H9 (cell line): ENCODE measurements at regions not wholly inside any gene's neighbourhood (a gene's known extent, or its start where the extent isn't known, plus 50 kb on each side); places are given as distances from the start of the nearest gene placed in this dataset.
A peak's percentile ranks its signal among the peaks of the same experiment; 100 is the strongest.

Experiments used
- DNase-seq: peaks from one replicate; pipeline ENCODE4 v3.0.0-alpha.2; 2017
- H2AFZ ChIP-seq: one replicate; pipeline ENCODE4 v1.6.1; 2013; ENCODE audit warnings: mild to moderate bottlenecking, low read length, control low read depth, moderate library complexity
- H2AK5ac ChIP-seq: 2 replicates; pipeline ENCODE4 v1.6.1; 2013; ENCODE audit warnings: low read length, control low read depth, mixed read lengths; ENCODE audit not compliant: insufficient read length
- H2BK120ac ChIP-seq: one replicate; pipeline ENCODE4 v1.6.1; 2013; ENCODE audit warnings: low read depth, mild to moderate bottlenecking, low read length, control low read depth, inconsistent platforms; ENCODE audit not compliant: poor library complexity, severe bottlenecking
- H2BK12ac ChIP-seq: 2 replicates; pipeline ENCODE4 v1.6.1; 2013; ENCODE audit warnings: low read length, control low read depth, mixed read lengths, low read depth; ENCODE audit not compliant: insufficient read length
- H2BK15ac ChIP-seq: 2 replicates; pipeline ENCODE4 v1.6.1; 2013; ENCODE audit warnings: low read depth, low read length, control low read depth
- H2BK20ac ChIP-seq: one replicate; pipeline ENCODE4 v1.6.1; 2013; ENCODE audit warnings: low read depth, mild to moderate bottlenecking, low read length, control low read depth, inconsistent platforms; ENCODE audit not compliant: poor library complexity, severe bottlenecking
- H2BK5ac ChIP-seq: 2 replicates; pipeline ENCODE4 v1.6.1; 2013; ENCODE audit warnings: low read length, control low read depth, mixed read lengths; ENCODE audit not compliant: insufficient read length
- H3K14ac ChIP-seq: 2 replicates; pipeline ENCODE4 v1.6.1; 2013; ENCODE audit warnings: low read length, control low read depth; ENCODE audit not compliant: insufficient read depth
- H3K18ac ChIP-seq: 2 replicates; pipeline ENCODE4 v1.6.1; 2013; ENCODE audit warnings: low read depth, mild to moderate bottlenecking, mixed read lengths, low read length, control low read depth; ENCODE audit not compliant: insufficient read length
- H3K23ac ChIP-seq: 2 replicates; pipeline ENCODE4 v1.6.1; 2013; ENCODE audit warnings: low read length, control low read depth, mixed read lengths, low read depth; ENCODE audit not compliant: insufficient read length
- H3K23me2 ChIP-seq: 2 replicates; pipeline ENCODE4 v1.6.1; 2013; ENCODE audit warnings: low read depth, mild to moderate bottlenecking, mixed read lengths, low read length, control low read depth; ENCODE audit not compliant: insufficient read length, poor library complexity, severe bottlenecking
- H3K27ac ChIP-seq: 2 replicates; pipeline ENCODE4 v1.5.1; 2013; ENCODE audit warnings: low read length, control low read depth, mixed read lengths, low read depth; ENCODE audit not compliant: insufficient read length
- H3K27me3 ChIP-seq: 2 replicates; pipeline ENCODE4 v1.6.1; 2013; ENCODE audit warnings: low read length, control low read depth, inconsistent platforms; ENCODE audit not compliant: insufficient read depth
- H3K4ac ChIP-seq: 2 replicates; pipeline ENCODE4 v1.6.1; 2013; ENCODE audit warnings: low read depth, mild to moderate bottlenecking, control low read depth, inconsistent platforms, low read length, moderate library complexity
- H3K4me1 ChIP-seq: 2 replicates; pipeline ENCODE4 v1.6.1; 2013; ENCODE audit warnings: low read length, control low read depth, inconsistent platforms; ENCODE audit not compliant: insufficient read depth
- H3K4me2 ChIP-seq: 2 replicates; pipeline ENCODE4 v1.6.1; 2013; ENCODE audit warnings: low read length, control low read depth, mixed read lengths; ENCODE audit not compliant: insufficient read length, insufficient read depth
- H3K56ac ChIP-seq: 2 replicates; pipeline ENCODE4 v1.6.1; 2013; ENCODE audit warnings: low read depth, mild to moderate bottlenecking, mixed read lengths, low read length, control low read depth; ENCODE audit not compliant: insufficient read length
- H3K79me1 ChIP-seq: 2 replicates; pipeline ENCODE4 v1.6.1; 2013; ENCODE audit warnings: low read depth, mild to moderate bottlenecking, moderate library complexity, low read length, control low read depth, inconsistent platforms; ENCODE audit not compliant: insufficient read depth, poor library complexity, severe bottlenecking
- H3K79me2 ChIP-seq: 2 replicates; pipeline ENCODE4 v1.6.1; 2013; ENCODE audit warnings: low read length, control low read depth, inconsistent platforms; ENCODE audit not compliant: insufficient read depth
- H3K9ac ChIP-seq: 2 replicates; pipeline ENCODE4 v1.6.1; 2013; ENCODE audit warnings: low read length, control low read depth, mixed read lengths; ENCODE audit not compliant: insufficient read length; ENCODE audit errors: extremely low read depth
- H3K9me3 ChIP-seq: one replicate; pipeline ENCODE4 v1.6.1; 2013; ENCODE audit warnings: low read depth, low read length, inconsistent platforms; ENCODE audit not compliant: control insufficient read depth
- H3T11ph ChIP-seq: one replicate; pipeline ENCODE4 v1.6.1; 2013; ENCODE audit warnings: mild to moderate bottlenecking, low read length, control low read depth, inconsistent platforms
- H4K20me1 ChIP-seq: one replicate; pipeline ENCODE4 v1.6.1; 2013; ENCODE audit not compliant: control insufficient read depth, insufficient read length, insufficient read depth
- H4K5ac ChIP-seq: 2 replicates; pipeline ENCODE4 v1.6.1; 2013; ENCODE audit warnings: low read depth, mild to moderate bottlenecking, mixed read lengths, low read length, control low read depth; ENCODE audit not compliant: insufficient read length
- H4K8ac ChIP-seq: replicated peaks from 2 replicates; pipeline ENCODE4 v1.6.1; 2013; ENCODE audit warnings: low read length, control low read depth, mixed read lengths, low read depth; ENCODE audit not compliant: insufficient read length
- H4K91ac ChIP-seq: 2 replicates; pipeline ENCODE4 v1.6.1; 2013; ENCODE audit warnings: low read depth, mild to moderate bottlenecking, moderate library complexity, mixed read lengths, low read length, control low read depth; ENCODE audit not compliant: insufficient read length
- H3K27ac Mint-ChIP-seq, 3 experiments: 2 replicates in 2 of 3; 3 replicates in 1 of 3; pipeline ENCODE4 v1.8.0; 2020 to 2021; ENCODE audit warnings: mixed read lengths in 3 of 3, mild to moderate bottlenecking in 1 of 3, moderate library complexity in 1 of 3
- H3K27me3 Mint-ChIP-seq: 2 replicates; pipeline ENCODE4 v1.8.0; 2021; ENCODE audit warnings: low read depth, mild to moderate bottlenecking, moderate library complexity, mixed read lengths
- H3K36me3 Mint-ChIP-seq, 3 experiments: 2 replicates in 2 of 3; 3 replicates in 1 of 3; pipeline ENCODE4 v1.8.0; 2020 to 2021; ENCODE audit warnings: low read depth in 3 of 3, mixed read lengths in 3 of 3; ENCODE audit not compliant: insufficient read depth in 1 of 3
- H3K4me1 Mint-ChIP-seq, 2 experiments: 2 replicates each; pipeline ENCODE4 v1.8.0; 2020; ENCODE audit warnings: mixed read lengths in 2 of 2
- H3K4me3 Mint-ChIP-seq, 2 experiments: 2 replicates in 1 of 2; 3 replicates in 1 of 2; pipeline ENCODE4 v1.8.0; 2020 to 2021; ENCODE audit warnings: mild to moderate bottlenecking in 2 of 2, mixed read lengths in 2 of 2, moderate library complexity in 1 of 2
- H3K9me3 Mint-ChIP-seq, 2 experiments: 2 replicates in 1 of 2; 3 replicates in 1 of 2; pipeline ENCODE4 v1.8.0; 2020; ENCODE audit warnings: mild to moderate bottlenecking in 2 of 2, mixed read lengths in 2 of 2, moderate library complexity in 1 of 2
- WGBS: extraction: QIAGEN DNeasy Blood & Tissue Kit; methylation state at CpG from one replicate; pipeline ENCODE4 v1.1.7; 2013; ENCODE audit warnings: missing lambda C conversion rate, low lambda C conversion rate, mixed read lengths; ENCODE audit not compliant: insufficient read length; ENCODE audit errors: extremely low coverage; 5-methylcytosine and 5-hydroxymethylcytosine counted together
- TF ChIP-seq, protein P1 (sequence below): fragments of 200-600 bp; sonication (generic); conservative IDR thresholded peaks from 3 replicates; pipeline ENCODE4 v1.8.0; 2021; ENCODE audit warnings: antibody characterized with exemption, mild to moderate bottlenecking

DNA sequence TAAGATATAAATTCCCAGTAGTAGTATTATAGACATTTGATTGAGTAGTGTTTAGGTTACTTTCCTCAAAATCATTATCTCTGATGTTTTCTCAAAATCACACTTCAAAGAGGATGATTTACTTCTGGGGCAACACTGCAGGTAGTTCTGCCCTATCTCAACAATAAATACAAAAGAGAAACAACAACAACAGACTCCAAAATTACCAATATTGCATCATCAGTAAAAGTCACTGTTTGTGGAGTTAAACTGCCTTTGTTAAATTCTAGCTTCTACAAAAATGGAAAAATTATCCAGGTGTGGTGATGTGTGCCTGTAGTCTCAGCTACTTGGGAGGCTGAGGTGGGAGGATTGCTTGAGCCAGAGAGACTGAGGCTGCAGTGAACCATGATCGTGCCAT, 637.6 kb upstream of the ZNF608 start:
- H3K36me3 Mint-ChIP-seq = no peaks in the 10 kb centered on the region; a peak in 1 of 7 replicates
- H4K20me1 ChIP-seq = no peaks in the 10 kb centered on the region
- H3K27me3 Mint-ChIP-seq = no peaks in the 10 kb centered on the region; the same call in 1 of the 2 replicates
- no peaks in the 10 kb centered on the region for H3K23me2 ChIP-seq
- H3T11ph ChIP-seq = no peak overlapping the region
- DNase-seq = no peak
- H3K4me3 Mint-ChIP-seq = no peak overlapping the region
- H3K56ac ChIP-seq = no peak overlapping the region
- H2BK20ac ChIP-seq = no peak overlapping the region
- H3K4ac ChIP-seq = no peak overlapping the region
- no peak overlapping the region for H2AFZ ChIP-seq
- no peaks in the 10 kb centered on the region for H3K9me3 ChIP-seq
- no peak overlapping the region for H2BK15ac ChIP-seq
- no peak overlapping the region for H4K91ac ChIP-seq
- H3K27ac ChIP-seq = no peak overlapping the region
- no peaks in the 10 kb centered on the region for H3K27me3 ChIP-seq
- no peaks in the 10 kb centered on the region for H3K79me1 ChIP-seq
- H3K4me2 ChIP-seq = no peak overlapping the region
- H2BK120ac ChIP-seq = no peak overlapping the region
- H2BK12ac ChIP-seq = no peak overlapping the region
- H2BK5ac ChIP-seq = no peak overlapping the region
- no CpG with 5 or more reads among the region's 1 CpG for WGBS
- H2AK5ac ChIP-seq = no peak overlapping the region
- no peak overlapping the region for H4K5ac ChIP-seq
- no peak overlapping the region for H3K23ac ChIP-seq
- H3K27ac Mint-ChIP-seq = peak overlapping the region in 1 of 3 experiments; percentile 40; a peak in 2 of 7 replicates
- peaks cover 7 to 8% of the 10 kb centered on the region in 2 experiments for H3K4me1 Mint-ChIP-seq
- no peaks in the 10 kb centered on the region; a peak in 1 of 5 replicates for H3K9me3 Mint-ChIP-seq
- TF ChIP-seq, protein P1, sequence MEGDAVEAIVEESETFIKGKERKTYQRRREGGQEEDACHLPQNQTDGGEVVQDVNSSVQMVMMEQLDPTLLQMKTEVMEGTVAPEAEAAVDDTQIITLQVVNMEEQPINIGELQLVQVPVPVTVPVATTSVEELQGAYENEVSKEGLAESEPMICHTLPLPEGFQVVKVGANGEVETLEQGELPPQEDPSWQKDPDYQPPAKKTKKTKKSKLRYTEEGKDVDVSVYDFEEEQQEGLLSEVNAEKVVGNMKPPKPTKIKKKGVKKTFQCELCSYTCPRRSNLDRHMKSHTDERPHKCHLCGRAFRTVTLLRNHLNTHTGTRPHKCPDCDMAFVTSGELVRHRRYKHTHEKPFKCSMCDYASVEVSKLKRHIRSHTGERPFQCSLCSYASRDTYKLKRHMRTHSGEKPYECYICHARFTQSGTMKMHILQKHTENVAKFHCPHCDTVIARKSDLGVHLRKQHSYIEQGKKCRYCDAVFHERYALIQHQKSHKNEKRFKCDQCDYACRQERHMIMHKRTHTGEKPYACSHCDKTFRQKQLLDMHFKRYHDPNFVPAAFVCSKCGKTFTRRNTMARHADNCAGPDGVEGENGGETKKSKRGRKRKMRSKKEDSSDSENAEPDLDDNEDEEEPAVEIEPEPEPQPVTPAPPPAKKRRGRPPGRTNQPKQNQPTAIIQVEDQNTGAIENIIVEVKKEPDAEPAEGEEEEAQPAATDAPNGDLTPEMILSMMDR = no peak
- H3K79me2 ChIP-seq = no peaks in the 10 kb centered on the region
- no peak overlapping the region for H3K14ac ChIP-seq
- no peak overlapping the region for H3K9ac ChIP-seq
- H4K8ac ChIP-seq = no peak overlapping the region
- no peak overlapping the region for H3K18ac ChIP-seq
- H3K4me1 ChIP-seq = no peaks in the 10 kb centered on the region
